ENCODE measurements at regions not wholly inside any gene's neighbourhood (a gene's known extent, or its start where the extent isn't known, plus 50 kb on each side); places are given as distances from the start of the nearest gene placed in this dataset.

- DNase-seq, result no peak
These were observed 1107.1 kb downstream of the KCNT2 start for GRCh38 chr1:195501118-195501517.

DNA sequence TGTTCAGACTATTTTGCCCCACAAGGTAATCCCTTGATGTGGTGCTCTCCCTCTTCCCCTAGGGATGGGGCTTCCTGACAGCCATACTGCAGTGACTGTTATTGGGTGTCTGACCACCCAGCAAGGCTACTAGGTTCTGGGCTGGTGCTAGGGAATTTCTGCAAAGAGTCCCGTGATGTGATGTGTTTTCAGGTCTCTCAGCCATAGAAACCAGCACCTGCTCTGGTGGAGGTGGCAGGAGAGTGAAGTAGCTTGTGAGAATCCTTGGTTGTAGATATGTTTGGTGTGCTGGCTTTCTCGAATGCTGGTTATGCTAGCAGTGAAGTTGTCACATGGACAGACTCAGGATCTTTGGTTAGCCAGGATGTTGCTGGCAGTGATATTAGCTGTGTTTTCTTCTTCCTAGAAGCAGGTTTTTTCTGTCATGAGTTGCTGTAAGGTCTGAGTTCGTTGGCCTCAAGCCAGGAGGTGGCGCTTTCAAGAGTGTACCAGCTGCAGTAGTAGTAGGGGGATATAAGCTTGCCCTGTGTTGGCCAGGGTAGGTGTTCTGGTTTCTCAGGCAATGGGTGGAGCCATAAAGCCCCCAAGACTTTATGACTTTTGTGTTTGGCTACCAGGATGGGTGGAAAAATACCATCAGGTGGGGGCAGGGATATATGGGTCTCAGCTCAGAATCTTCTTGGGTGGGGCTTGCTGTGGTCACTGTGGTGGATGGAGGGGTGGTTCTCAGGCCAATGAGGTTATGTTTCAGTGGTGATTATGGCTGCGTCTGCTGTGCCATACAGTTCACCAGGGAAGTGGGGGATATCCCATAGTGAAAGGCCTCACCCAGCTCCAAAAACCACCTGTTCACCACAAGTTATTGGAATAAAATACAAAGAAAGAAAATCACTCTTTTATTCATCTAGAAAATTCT is 1112.3 kb downstream of the KCNT2 start:
- no peak for DNase-seq

DNA sequence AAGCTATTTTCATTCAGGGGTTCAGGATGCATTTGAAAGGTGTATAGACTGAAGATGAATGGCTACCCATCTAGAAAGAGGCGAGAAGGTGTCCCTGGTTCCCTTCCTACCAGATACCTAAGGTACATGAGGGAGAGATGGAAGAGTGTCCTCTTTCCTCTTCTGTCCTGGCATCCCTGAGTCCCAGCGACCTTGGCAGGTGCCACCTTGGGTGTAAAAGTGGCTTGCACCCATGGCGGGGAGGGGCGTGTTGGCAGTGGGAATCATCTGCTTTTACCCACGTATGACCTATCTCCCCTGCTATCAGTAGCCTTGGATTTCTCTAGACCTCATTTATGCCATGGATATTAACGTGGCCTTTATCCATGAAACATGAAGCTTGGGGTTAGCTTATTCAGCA is 1126.1 kb downstream of the KCNT2 start:
- DNase-seq, result no peak

DNA sequence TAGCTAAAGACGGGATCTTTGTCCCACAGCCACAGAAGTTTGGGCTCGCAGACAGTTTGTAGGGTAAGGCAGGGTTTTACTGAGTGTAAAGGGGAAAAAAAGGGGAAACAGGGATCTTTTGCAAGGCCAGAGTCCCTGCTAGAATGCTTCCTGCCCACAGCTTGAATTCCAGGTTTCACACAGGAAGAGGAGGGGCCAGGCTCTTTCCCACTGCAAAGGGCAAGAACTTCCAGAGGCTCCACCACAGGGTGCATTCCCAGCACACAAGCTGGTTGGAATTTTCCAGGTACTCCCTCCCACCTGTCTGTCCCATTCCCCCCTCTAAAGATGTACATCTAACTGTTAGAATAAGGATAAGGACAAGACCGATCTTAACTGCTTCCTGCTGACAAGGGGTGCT is 1126.9 kb downstream of the KCNT2 start:
- DNase-seq, result no peak

DNA sequence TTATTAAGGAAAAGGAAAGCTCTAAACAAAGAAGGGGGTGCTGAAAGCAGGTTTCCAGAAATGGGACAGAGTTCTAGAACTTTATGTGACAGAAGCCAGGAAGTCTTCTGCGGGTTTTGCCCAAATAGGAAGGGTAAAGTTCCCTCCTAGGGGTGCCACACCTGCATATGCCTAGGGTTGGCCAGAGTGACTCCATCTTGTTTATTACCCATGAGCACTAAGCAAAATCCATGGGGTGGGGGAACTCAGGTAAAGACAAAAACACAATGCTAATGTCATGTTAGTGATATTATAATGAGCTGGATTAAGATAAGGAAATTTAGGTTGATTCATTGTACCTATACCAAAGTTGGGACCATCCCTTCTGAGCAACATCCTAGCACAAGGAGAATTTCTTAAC is 1132.7 kb downstream of the KCNT2 start:
- DNase-seq, result no peak

GRCh38 chr1:195472291-195472690 is 1135.9 kb downstream of the KCNT2 start:
- no peak for DNase-seq

- no peak for DNase-seq
These were observed 1141.6 kb downstream of the KCNT2 start for GRCh38 chr1:195466639-195467038.

GRCh38 chr1:195462646-195463045 is 1145.6 kb downstream of the KCNT2 start:
- peak; percentile 71 for DNase-seq

DNA sequence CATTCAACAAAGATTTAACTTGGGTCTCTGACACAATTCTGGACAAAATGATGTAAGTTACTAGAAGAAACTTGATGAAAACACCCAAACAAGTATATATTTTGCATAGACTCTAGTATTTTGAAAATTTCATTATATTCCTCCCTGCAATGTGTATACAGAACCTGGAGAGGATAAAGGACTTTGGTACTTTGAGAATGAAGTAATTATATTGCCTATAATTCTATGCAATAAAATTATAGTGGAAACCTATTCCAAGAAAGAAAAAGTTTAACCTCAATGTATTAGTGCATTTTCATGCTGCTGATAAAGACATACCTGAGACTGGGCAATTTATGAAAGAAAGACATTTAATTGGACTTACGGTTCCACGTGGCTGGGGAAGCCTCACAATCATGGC is 1146.1 kb downstream of the KCNT2 start:
- no peak for DNase-seq

DNA sequence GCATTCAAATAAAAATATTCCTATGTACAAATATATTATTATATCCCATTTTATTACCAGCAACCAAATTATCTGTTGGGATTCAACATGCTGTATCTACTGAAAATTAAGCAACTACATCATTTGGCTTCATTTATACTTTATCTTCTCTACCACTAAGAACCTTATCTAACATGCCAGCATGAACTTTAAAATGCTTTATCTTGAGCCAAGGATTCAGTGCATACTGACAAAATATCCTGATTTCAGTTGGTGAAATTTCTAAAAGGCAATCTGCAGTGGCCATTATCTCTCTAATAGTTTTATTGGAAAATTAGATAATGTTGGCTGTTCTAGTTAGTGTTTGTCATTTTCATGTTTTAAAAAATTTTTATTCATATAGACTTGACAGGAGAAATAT is 1149.9 kb downstream of the KCNT2 start:
- DNase-seq, result no peak

DNA sequence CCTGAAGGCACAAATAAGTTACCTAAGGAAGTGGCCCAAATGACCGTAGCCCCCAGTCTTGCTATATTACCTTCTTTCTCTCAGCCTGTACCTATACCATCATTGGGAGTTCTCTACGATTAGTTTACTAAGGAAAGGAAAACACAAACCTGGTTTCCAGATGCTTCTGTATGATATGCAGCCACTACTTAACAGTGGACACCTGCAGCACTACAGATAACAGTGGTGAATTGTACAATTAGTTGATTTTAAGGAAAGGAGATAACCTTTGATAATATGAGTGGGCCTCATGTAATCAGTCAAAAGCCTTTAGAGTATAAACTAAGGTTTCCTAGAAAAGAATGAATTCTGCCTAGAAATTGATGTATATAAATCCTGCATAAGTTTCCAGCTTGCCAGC is 1157.4 kb downstream of the KCNT2 start:
- no peak for DNase-seq

DNA sequence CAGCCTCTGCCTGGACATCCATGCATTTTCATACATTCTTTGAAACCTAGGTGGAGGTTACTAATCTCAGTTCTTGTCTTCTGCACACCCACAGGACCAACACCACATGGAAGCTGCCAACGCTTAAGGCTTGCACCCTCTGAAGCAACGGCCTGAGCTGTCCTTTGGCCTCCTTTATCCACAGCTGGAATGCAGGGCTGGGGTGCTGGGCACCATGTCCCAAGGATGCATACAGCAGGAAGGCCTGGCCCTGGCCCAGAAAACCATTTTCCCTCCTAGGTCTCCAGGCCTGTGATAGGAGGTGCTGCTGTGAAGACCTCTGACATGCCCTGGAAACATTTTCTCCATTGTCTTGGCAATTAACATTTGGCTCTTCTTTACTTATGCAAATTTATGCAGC is 1168.6 kb downstream of the KCNT2 start:
- DNase-seq, result no peak

- no peak for DNase-seq
These were observed 1173.6 kb downstream of the KCNT2 start for GRCh38 chr1:195434566-195435203.

- DNase-seq, result no peak
These were observed 1177.4 kb downstream of the KCNT2 start for GRCh38 chr1:195430826-195431225.

DNA sequence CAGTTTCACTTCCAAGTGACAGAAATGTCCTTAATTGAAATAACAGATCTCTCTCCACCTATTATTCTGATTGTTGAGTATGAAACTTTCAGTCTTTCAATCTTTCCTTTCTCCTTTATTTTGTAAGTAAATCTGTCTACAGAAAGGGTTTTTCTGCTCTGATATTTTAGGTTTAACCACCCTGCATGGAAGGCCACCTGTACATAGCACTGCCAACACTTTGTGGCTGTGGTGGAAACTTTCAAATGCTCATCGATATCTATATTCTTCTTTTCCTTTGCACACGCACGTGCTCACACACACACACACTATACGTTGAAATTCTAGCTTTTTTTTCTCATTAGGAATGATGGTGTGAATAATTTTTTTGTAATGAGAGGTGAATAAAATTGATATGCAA is 1179.3 kb downstream of the KCNT2 start:
- DNase-seq, result no peak

GRCh38 chr1:195415584-195415983 is 1192.7 kb downstream of the KCNT2 start:
- DNase-seq, result peak; percentile 23

GRCh38 chr1:195394567-195394966 is 1213.7 kb downstream of the KCNT2 start:
- DNase-seq, result peak; percentile 3

GRCh38 chr1:195376190-195376589 is 1232.0 kb downstream of the KCNT2 start:
- DNase-seq, result peak; percentile 2

DNA sequence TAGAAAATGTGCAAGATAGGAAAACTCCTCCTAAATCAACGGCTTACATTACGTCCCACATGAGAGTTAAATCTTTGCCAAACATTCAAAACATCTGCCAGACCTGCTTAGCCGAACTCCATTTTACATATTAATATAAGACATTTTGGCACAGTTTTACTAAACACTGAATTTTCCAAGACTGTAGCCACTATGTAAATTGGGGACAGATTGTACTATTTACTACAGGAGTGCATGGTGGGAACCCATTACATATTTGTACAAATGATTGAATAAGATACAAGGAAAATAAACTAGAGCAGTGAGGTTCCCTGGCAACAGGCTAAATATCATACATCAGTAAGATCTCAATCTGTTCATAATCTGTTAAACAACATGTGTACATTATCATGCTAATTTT is 1234.4 kb downstream of the KCNT2 start:
- no peak for DNase-seq

DNA sequence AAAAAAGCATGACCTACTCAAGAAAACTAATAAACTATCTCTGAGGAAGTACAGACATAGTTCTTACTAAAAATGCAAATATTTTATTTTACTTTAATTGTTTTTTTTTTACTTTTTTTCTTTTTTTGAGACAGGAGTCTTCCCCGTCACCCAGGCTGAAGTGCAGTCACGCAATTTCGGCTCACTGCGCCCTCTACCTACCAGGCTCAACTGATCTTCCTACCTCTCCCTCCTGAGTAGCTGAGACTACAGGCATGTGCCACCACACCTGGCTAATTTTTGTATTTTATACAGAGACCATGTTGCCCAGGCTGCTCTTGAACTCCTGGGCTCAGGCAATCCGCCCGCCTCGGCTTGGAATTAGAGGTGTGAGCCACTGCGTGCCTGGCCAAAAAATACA is 1263.1 kb downstream of the KCNT2 start:
- DNase-seq, result no peak

- DNase-seq, result no peak
These were observed 1270.6 kb downstream of the KCNT2 start for GRCh38 chr1:195337646-195338045.

DNA sequence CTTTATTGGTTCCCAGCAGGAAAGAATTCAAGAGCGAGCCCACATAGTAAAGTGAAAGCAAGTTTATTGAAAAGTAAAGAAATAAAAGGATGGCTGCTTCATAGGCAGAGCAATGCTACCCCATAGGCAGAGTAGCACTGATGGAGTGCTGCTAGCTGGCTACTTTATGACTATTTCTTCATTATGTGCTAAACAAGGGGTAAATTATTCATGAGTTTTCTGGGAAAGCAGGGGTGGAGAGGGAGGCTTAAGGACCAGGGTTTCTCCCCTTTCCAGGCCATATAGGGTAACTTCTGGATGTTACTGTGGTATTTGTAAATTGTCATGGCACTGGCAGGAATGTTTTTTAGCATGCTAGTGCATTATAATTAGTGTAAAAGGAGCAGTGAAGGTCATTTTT is 1271.4 kb downstream of the KCNT2 start:
- no peak for DNase-seq

DNA sequence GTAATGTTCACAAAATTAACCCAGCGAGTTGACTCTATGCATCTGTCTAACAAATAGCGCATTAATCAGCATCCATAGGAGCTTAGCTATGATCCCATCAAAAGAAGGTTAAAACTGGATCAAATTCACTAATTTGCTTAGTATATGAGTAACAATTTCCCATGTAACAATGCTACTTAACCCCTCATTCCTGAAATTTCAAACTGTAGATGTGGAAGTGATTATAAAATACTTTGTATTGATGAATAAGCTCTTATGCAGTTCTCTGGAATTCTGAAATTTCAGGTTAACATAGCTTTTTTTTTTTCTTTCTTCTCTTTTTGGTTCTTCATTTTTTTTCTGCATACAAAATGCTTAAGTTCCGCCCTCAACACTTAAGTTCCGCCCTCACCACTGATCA is 1272.7 kb downstream of the KCNT2 start:
- peak; percentile 58 for DNase-seq

GRCh38 chr1:195332102-195332501 is 1276.1 kb downstream of the KCNT2 start:
- no peak for DNase-seq

DNA sequence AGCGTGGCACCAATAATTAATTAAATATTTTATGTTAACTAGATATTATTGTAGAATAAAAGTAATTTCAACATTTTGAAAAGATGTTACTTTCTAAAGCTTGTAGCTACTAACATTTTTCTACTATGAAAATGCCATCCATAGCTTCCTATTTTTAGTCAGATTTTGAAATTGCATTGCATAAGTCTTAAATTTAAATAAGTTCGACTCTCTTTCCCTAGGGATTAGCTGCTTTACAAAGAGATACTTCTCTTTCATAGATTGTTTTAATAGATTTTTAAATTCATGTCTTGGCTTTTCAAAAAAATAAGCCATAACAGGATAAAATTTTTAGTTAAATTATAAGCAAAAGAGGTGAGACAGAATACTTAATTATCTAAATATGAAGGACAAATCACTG is 1279.6 kb downstream of the KCNT2 start:
- no peak for DNase-seq

All from fibroblast of skin of right biceps (primary cell).